B cell (primary cell): ENCODE measurements at regions not wholly inside any gene's neighbourhood (a gene's known extent, or its start where the extent isn't known, plus 50 kb on each side); places are given as distances from the start of the nearest gene placed in this dataset.
A peak's percentile ranks its signal among the peaks of the same experiment; 100 is the strongest.

ENCODE experiments used
- ATAC-seq: fragments of 200-7000 bp; cut with Tn5 transposase; one replicate; pipeline ENCODE4 v1.10.0; 2021; ENCODE audit warnings: low read depth, mild to moderate bottlenecking, moderate number of reproducible peaks, moderate library complexity
- CTCF ChIA-PET: fragments of 350-600 bp; sonication (Branson Sonifier 250); formaldehyde crosslinking; loops from one replicate; lab custom pipeline; 2021; ENCODE audit warnings: antibody characterized with exemption, inconsistent platforms; lab: Charles Lee
- POLR2A ChIA-PET: fragments of 350-600 bp; sonication (Branson Sonifier 250); formaldehyde crosslinking; loops from one replicate; lab custom pipeline; 2021; ENCODE audit warnings: antibody characterized with exemption; lab: Charles Lee
- DNase-seq: peaks from one replicate; pipeline ENCODE4 v3.0.0; 2013
- H2AFZ ChIP-seq: 2 replicates; pipeline ENCODE4 v1.6.1; 2012; ENCODE audit warnings: mild to moderate bottlenecking, low read depth, low read length; ENCODE audit not compliant: insufficient read depth, poor library complexity, severe bottlenecking
- H3K27ac ChIP-seq, 2 donors: 1 replicate in 1 of 2; 2 replicates in 1 of 2; pipeline ENCODE4 v1.5.1; 2012 to 2013; ENCODE audit warnings: low read length in 2 of 2, mild to moderate bottlenecking in 2 of 2, moderate library complexity in 1 of 2
- H3K27me3 ChIP-seq, 4 experiments: fragments of 200-600 bp in 1 of 4; sonication (generic) in 1 of 4; replicated peaks in 1 of 4; 1 replicate in 2 of 4; 2 replicates in 2 of 4; pipeline versions ENCODE4 v1.6.1 to v1.7.0; 2013 to 2016; ENCODE audit warnings: low read length in 3 of 4, mild to moderate bottlenecking in 2 of 4, mixed read lengths in 1 of 4, moderate library complexity in 1 of 4; ENCODE audit not compliant: insufficient read depth in 4 of 4, control insufficient read depth in 3 of 4; ENCODE audit errors: control extremely low read depth in 1 of 4
- H3K36me3 ChIP-seq, 2 experiments: replicated peaks in 1 of 2; 1 replicate in 1 of 2; 2 replicates in 1 of 2; pipeline versions ENCODE4 v1.6.1 to v1.7.1; 2013; ENCODE audit warnings: low read length in 1 of 2; ENCODE audit not compliant: insufficient read depth in 2 of 2, control insufficient read depth in 1 of 2; ENCODE audit errors: control extremely low read depth in 1 of 2, extremely low read depth in 1 of 2
- H3K4me1 ChIP-seq, 2 donors: fragments of 200-600 bp in 1 of 2; sonication (generic) in 1 of 2; 1 replicate in 1 of 2; 2 replicates in 1 of 2; pipeline versions ENCODE4 v1.5.1 to v1.6.1; 2013 to 2017; ENCODE audit warnings: low read length in 2 of 2; ENCODE audit not compliant: control insufficient read depth in 2 of 2, insufficient read depth in 2 of 2
- H3K4me2 ChIP-seq: replicated peaks from 2 replicates; pipeline ENCODE3; 2012; ENCODE audit warnings: mild to moderate bottlenecking, low read depth, low read length; ENCODE audit not compliant: poor library complexity, severe bottlenecking
- H3K4me3 ChIP-seq, 5 experiments: fragments of 200-600 bp in 1 of 5; sonication (generic) in 1 of 5; 1 replicate in 3 of 5; 2 replicates in 2 of 5; pipeline versions ENCODE4 v1.5.1 to v1.7.0; 2011 to 2016; ENCODE audit warnings: low read length in 4 of 5, mild to moderate bottlenecking in 4 of 5, low read depth in 2 of 5, control low read depth in 1 of 5, moderate library complexity in 1 of 5; ENCODE audit not compliant: insufficient read depth in 1 of 5; ENCODE audit errors: control extremely low read depth in 1 of 5, extremely low read depth in 1 of 5
- H3K79me2 ChIP-seq: fragments of 200-600 bp; sonication (generic); one replicate; pipeline ENCODE4 v1.6.0; 2016; ENCODE audit warnings: low read length; ENCODE audit not compliant: control insufficient read depth, insufficient read depth
- H3K9ac ChIP-seq: fragments of 200-600 bp; sonication (generic); 2 replicates; pipeline ENCODE4 v1.6.1; 2017; ENCODE audit warnings: mild to moderate bottlenecking, low read length, moderate library complexity
- H3K9me3 ChIP-seq, 3 donors: one replicate each; pipeline versions ENCODE4 v1.6.1 to v1.7.1; 2013; ENCODE audit warnings: low read length in 2 of 3; ENCODE audit not compliant: control insufficient read depth in 2 of 3, insufficient read depth in 1 of 3; ENCODE audit errors: control extremely low read depth in 1 of 3
- H4K20me1 ChIP-seq: 2 replicates; pipeline ENCODE4 v1.6.0; 2012; ENCODE audit warnings: mild to moderate bottlenecking, low read length; ENCODE audit not compliant: insufficient read depth, control insufficient read depth, poor library complexity, severe bottlenecking
- H3K27ac Mint-ChIP-seq: one replicate; pipeline ENCODE4 v1.8.0; 2021; ENCODE audit warnings: mixed read lengths
- H3K27me3 Mint-ChIP-seq: one replicate; pipeline ENCODE4 v1.8.0; 2021; ENCODE audit warnings: mixed read lengths
- H3K4me1 Mint-ChIP-seq: one replicate; pipeline ENCODE4 v1.8.0; 2021; ENCODE audit warnings: mixed read lengths
- H3K4me3 Mint-ChIP-seq: one replicate; pipeline ENCODE4 v1.8.0; 2021; ENCODE audit warnings: mixed read lengths
- H3K9me3 Mint-ChIP-seq: one replicate; pipeline ENCODE4 v1.8.0; 2022; ENCODE audit warnings: mixed read lengths; ENCODE audit not compliant: insufficient read depth
- EZH2 ChIP-seq: IDR thresholded peaks from 2 replicates; pipeline ENCODE4 v1.6.1; 2012; ENCODE audit warnings: borderline replicate concordance, low read depth, mild to moderate bottlenecking, moderate library complexity, low read length; ENCODE audit not compliant: insufficient read depth, poor library complexity, severe bottlenecking
- WGBS: methylation state at CpG from one replicate; pipeline ENCODE4 v1.1.5; 2013; ENCODE audit warnings: missing lambda C conversion rate; ENCODE audit not compliant: insufficient coverage; 5-methylcytosine and 5-hydroxymethylcytosine counted together
- intact Hi-C: fragments of 100-400 bp; cut with micrococcal nuclease; formaldehyde crosslinking; loops from one replicate; pipeline ENCODE4 v1.10.0; 2022
- TF ChIP-seq, protein P1 (sequence below): fragments of 200-600 bp; IDR thresholded peaks from one replicate; pipeline ENCODE4 v1.8.0; 2022; ENCODE audit warnings: antibody characterized with exemption, mild to moderate bottlenecking

DNA sequence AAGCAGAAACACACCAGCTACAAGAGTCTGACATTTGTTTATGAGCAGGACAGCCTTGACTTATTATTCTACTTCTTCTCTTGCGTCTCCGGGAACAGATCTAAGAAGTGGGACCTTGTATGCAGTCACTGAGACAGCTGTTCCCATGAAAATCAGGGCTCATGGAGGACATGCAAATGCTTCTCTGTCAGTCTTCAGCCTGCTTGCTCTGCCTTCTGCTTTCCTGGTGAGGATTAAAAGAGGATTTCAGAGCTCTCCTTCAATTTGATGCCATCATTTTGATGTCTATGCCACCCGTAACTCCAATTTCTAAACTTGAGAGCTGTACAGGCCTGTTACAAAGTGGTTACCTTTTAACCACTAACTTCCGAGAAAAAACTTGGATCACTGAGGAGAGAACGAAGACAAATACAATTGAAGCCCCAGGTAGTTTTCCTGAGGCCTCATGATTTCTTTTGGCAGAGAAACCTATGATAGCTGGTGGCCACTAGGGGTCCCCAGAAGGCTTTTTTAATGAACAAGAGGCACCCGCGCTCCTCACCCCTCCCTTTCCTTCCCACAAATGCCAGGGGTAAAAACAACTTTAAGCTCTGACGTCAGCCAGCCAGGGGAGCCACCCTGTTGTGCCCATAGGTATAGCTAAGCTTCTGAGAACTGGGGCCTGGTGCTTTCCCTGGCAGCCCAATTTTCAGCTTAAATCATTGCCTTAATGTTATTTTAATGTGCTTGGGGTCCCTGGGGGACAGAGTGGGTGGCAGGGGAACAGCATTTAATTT is 97.0 kb downstream of the DDIT4L start:
- Histone ChIP-seq H3K4me2 (peak overlapping the region; percentile 11), H3K4me1 (peaks cover 7 to 12% of the 10 kb centered on the region in 2 donors), H3K36me3 (no peaks in the 10 kb centered on the region), H2AFZ (no peak overlapping the region), H3K79me2 (no peaks in the 10 kb centered on the region), H3K9me3 (no peaks in the 10 kb centered on the region), H3K4me3 (no peak overlapping the region), H3K27me3 (no peaks in the 10 kb centered on the region), H3K27ac (no peak overlapping the region), H3K9ac (no peak overlapping the region), H4K20me1 (no peaks in the 10 kb centered on the region)
- no peak for TF ChIP-seq EZH2
- TF ChIP-seq, protein P1, sequence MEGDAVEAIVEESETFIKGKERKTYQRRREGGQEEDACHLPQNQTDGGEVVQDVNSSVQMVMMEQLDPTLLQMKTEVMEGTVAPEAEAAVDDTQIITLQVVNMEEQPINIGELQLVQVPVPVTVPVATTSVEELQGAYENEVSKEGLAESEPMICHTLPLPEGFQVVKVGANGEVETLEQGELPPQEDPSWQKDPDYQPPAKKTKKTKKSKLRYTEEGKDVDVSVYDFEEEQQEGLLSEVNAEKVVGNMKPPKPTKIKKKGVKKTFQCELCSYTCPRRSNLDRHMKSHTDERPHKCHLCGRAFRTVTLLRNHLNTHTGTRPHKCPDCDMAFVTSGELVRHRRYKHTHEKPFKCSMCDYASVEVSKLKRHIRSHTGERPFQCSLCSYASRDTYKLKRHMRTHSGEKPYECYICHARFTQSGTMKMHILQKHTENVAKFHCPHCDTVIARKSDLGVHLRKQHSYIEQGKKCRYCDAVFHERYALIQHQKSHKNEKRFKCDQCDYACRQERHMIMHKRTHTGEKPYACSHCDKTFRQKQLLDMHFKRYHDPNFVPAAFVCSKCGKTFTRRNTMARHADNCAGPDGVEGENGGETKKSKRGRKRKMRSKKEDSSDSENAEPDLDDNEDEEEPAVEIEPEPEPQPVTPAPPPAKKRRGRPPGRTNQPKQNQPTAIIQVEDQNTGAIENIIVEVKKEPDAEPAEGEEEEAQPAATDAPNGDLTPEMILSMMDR = peak; percentile 84
- Mint-ChIP-seq H3K4me3 (peak overlapping the region; percentile 48), H3K27ac (peak overlapping the region; percentile 57), H3K4me1 (peaks cover 26% of the 10 kb centered on the region), H3K9me3 (no peaks in the 10 kb centered on the region), H3K27me3 (peaks cover 5% of the 10 kb centered on the region)
- CTCF ChIA-PET = interaction anchor here (0.6 to 5.3 kb wide), 34 partner anchors 11 to 1717 kb away, joined by 3 to 95 read pairs (median 4); partner anchors contain the start of gene DNAJB14
- intact Hi-C loops = loop anchor here (1.0 to 10.0 kb wide), 9 partner anchors 14 to 1252 kb away; partner anchors contain the start of genes DNAJB14, PPP3CA and TRMT10A
- 49% methylated on average over 6 of the region's 8 CpGs for WGBS
- POLR2A ChIA-PET = interaction anchor here (0.6 to 1.2 kb wide), 2 partner anchors 13 to 527 kb away, joined by 5 to 6 read pairs; no protein-coding TSS in a partner anchor
- ATAC-seq (peak; percentile 99), DNase-seq (peak; percentile 93)

DNA sequence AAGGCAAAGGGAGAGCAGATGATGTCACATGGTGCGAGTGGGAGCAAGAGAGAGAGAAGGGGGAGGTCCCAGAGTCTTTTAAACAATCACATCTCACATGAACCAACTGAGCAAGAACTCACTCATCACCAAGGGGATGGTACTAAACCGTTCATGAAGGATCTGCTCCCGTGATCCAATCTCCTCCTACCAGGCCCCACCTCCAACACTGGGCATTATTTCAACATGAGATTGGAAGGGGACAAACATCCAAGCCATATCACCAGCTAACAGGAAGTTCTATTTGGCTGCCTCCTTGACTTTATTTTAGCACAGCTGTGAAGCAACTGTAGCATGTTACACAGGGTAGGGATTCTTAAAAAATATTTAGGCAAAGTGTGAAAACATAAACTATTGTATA is 102.5 kb downstream of the DDIT4L start:
- Histone ChIP-seq H2AFZ (no peak overlapping the region), H3K4me1 (no peaks in the 10 kb centered on the region), H3K9ac (no peak overlapping the region), H4K20me1 (no peaks in the 10 kb centered on the region), H3K36me3 (no peaks in the 10 kb centered on the region), H3K79me2 (no peaks in the 10 kb centered on the region), H3K9me3 (no peaks in the 10 kb centered on the region), H3K27ac (no peak overlapping the region), H3K27me3 (no peaks in the 10 kb centered on the region), H3K4me2 (no peak overlapping the region), H3K4me3 (no peak overlapping the region)
- Mint-ChIP-seq H3K27ac (no peak overlapping the region), H3K27me3 (peaks cover 5% of the 10 kb centered on the region), H3K4me3 (no peak overlapping the region), H3K9me3 (no peaks in the 10 kb centered on the region), H3K4me1 (no peaks in the 10 kb centered on the region)
- no peak for DNase-seq
- ChIA-PET POLR2A (no interaction called here), CTCF (no interaction called here)
- no peak for ATAC-seq
- 100% methylated on average over 1 of the region's 3 CpGs for WGBS
- TF ChIP-seq, protein P1 = no peak
- TF ChIP-seq EZH2 = no peak
- intact Hi-C loops = no loop called here
